GM18505 (cell line): ENCODE measurements at regions not wholly inside any gene's neighbourhood (a gene's known extent, or its start where the extent isn't known, plus 50 kb on each side); places are given as distances from the start of the nearest gene placed in this dataset.
"Not testable (repeated sequence)": the region's sequence is repeated elsewhere in the genome, so short reads cannot be mapped to it uniquely, and the experiment has no call there.

Experiments
- ATAC-seq: cut with Tn5 transposase; IDR thresholded peaks from one replicate; pipeline ENCODE4 v1.9.1; 2021; ENCODE audit not compliant: unreplicated experiment
- POLR2A ChIP-seq: IDR thresholded peaks from 4 replicates; pipeline ENCODE4 v1.6.1; 2011; ENCODE audit warnings: borderline replicate concordance; ENCODE audit not compliant: insufficient read depth, insufficient read length; ENCODE audit errors: extremely low read depth

GRCh38 chr5:87788416-87788815 is 375.7 kb upstream of the CCNH start:
- no peak for TF ChIP-seq POLR2A
- no peak for ATAC-seq

- no peak for TF ChIP-seq POLR2A
- no peak for ATAC-seq
Measured at GRCh38 chr5:87787625-87788256, 375.0 kb upstream of the CCNH start.

- no peak for TF ChIP-seq POLR2A
- ATAC-seq: no peak
Measured at GRCh38 chr5:87787086-87787485, 374.4 kb upstream of the CCNH start.

- no peak for TF ChIP-seq POLR2A
- no peak for ATAC-seq
Measured at GRCh38 chr5:87786471-87786870, 373.7 kb upstream of the CCNH start.

GRCh38 chr5:87785554-87786335 is 373.0 kb upstream of the CCNH start:
- ATAC-seq: no peak
- TF ChIP-seq POLR2A: no peak

GRCh38 chr5:87784879-87785495 is 372.3 kb upstream of the CCNH start:
- TF ChIP-seq POLR2A: no peak
- ATAC-seq: no peak

- TF ChIP-seq POLR2A: no peak
- ATAC-seq: no peak
Measured at GRCh38 chr5:87784311-87784710, 371.6 kb upstream of the CCNH start.

GRCh38 chr5:87782916-87783315 is 370.2 kb upstream of the CCNH start:
- no peak for ATAC-seq
- TF ChIP-seq POLR2A: no peak

- TF ChIP-seq POLR2A: no peak
- no peak for ATAC-seq
Measured at GRCh38 chr5:87781976-87782375, 369.2 kb upstream of the CCNH start.

GRCh38 chr5:87780831-87781760 is 368.4 kb upstream of the CCNH start:
- no peak for TF ChIP-seq POLR2A
- peak; percentile 100 for ATAC-seq

GRCh38 chr5:87778876-87779275 is 366.1 kb upstream of the CCNH start:
- ATAC-seq: no peak
- no peak for TF ChIP-seq POLR2A

GRCh38 chr5:87777877-87778276 is 365.1 kb upstream of the CCNH start:
- no peak for ATAC-seq
- TF ChIP-seq POLR2A: no peak

GRCh38 chr5:87776785-87777184 is 364.1 kb upstream of the CCNH start:
- ATAC-seq: no peak
- no peak for TF ChIP-seq POLR2A

GRCh38 chr5:87776302-87776701 is 363.6 kb upstream of the CCNH start:
- ATAC-seq: not testable (repeated sequence)

GRCh38 chr5:87775228-87775627 is 362.5 kb upstream of the CCNH start:
- no peak for TF ChIP-seq POLR2A
- ATAC-seq: no peak
